Endodermal cell (in vitro differentiated cells): ENCODE measurements at regions not wholly inside any gene's neighbourhood (a gene's known extent, or its start where the extent isn't known, plus 50 kb on each side); places are given as distances from the start of the nearest gene placed in this dataset.
"Not testable (repeated sequence)": the region's sequence is repeated elsewhere in the genome, so short reads cannot be mapped to it uniquely, and the experiment has no call there.

ENCODE experiments used
- DNase-seq: peaks from one replicate; pipeline ENCODE4 v3.0.0-alpha.2; 2017
- H3K27ac ChIP-seq: 2 replicates; pipeline ENCODE4 v1.5.1; 2013; ENCODE audit warnings: mild to moderate bottlenecking, low read depth, low read length, moderate library complexity
- H3K27me3 ChIP-seq: 2 replicates; pipeline ENCODE4 v1.6.1; 2013; ENCODE audit warnings: mild to moderate bottlenecking, low read length, moderate library complexity; ENCODE audit not compliant: insufficient read depth, control insufficient read depth, poor library complexity, severe bottlenecking
- H3K36me3 ChIP-seq: 2 replicates; pipeline ENCODE4 v1.7.0; 2013; ENCODE audit warnings: mild to moderate bottlenecking, low read length, moderate library complexity; ENCODE audit not compliant: control insufficient read depth, insufficient read depth
- H3K4me1 ChIP-seq: one replicate; pipeline ENCODE4 v1.7.0; 2013; ENCODE audit warnings: low read length; ENCODE audit not compliant: control insufficient read depth, insufficient read depth
- H3K4me3 ChIP-seq: 2 replicates; pipeline ENCODE4 v1.5.1; 2013; ENCODE audit warnings: mild to moderate bottlenecking, low read length, moderate library complexity
- H3K9ac ChIP-seq: 2 replicates; pipeline ENCODE4 v1.6.1; 2013; ENCODE audit warnings: mild to moderate bottlenecking, low read length, moderate library complexity; ENCODE audit not compliant: poor library complexity, severe bottlenecking; ENCODE audit errors: extremely low read depth
- H3K9me3 ChIP-seq: 2 replicates; pipeline ENCODE4 v1.6.1; 2013; ENCODE audit warnings: mild to moderate bottlenecking, low read length, moderate library complexity; ENCODE audit not compliant: control insufficient read depth
- H3K27ac Mint-ChIP-seq: 2 replicates; pipeline ENCODE4 v1.8.0; 2020; ENCODE audit warnings: mixed read lengths
- H3K27me3 Mint-ChIP-seq: 2 replicates; pipeline ENCODE4 v1.8.0; 2021; ENCODE audit warnings: mild to moderate bottlenecking, mixed read lengths; ENCODE audit not compliant: insufficient read depth
- H3K36me3 Mint-ChIP-seq: 2 replicates; pipeline ENCODE4 v1.8.0; 2020; ENCODE audit warnings: low read depth, mixed read lengths
- H3K4me1 Mint-ChIP-seq: 2 replicates; pipeline ENCODE4 v1.8.0; 2020; ENCODE audit warnings: mixed read lengths
- H3K4me3 Mint-ChIP-seq: 2 replicates; pipeline ENCODE4 v1.8.0; 2020; ENCODE audit warnings: mild to moderate bottlenecking, moderate library complexity, mixed read lengths
- H3K9me3 Mint-ChIP-seq: 2 replicates; pipeline ENCODE4 v1.8.0; 2020; ENCODE audit warnings: mild to moderate bottlenecking, mixed read lengths
- WGBS, 2 experiments: methylation state at CpG; one replicate each; pipeline versions ENCODE4 v1.1.5 to v1.1.7; 2013; ENCODE audit warnings: missing lambda C conversion rate in 2 of 2, mixed read lengths in 1 of 2; ENCODE audit not compliant: insufficient coverage in 1 of 2, insufficient read length in 1 of 2; 5-methylcytosine and 5-hydroxymethylcytosine counted together
- TF ChIP-seq, protein P1 (sequence below): fragments of 200-600 bp; sonication (generic); conservative IDR thresholded peaks from 2 replicates; pipeline ENCODE4 v1.5.0; 2021; ENCODE audit warnings: antibody characterized with exemption, mild to moderate bottlenecking

DNA sequence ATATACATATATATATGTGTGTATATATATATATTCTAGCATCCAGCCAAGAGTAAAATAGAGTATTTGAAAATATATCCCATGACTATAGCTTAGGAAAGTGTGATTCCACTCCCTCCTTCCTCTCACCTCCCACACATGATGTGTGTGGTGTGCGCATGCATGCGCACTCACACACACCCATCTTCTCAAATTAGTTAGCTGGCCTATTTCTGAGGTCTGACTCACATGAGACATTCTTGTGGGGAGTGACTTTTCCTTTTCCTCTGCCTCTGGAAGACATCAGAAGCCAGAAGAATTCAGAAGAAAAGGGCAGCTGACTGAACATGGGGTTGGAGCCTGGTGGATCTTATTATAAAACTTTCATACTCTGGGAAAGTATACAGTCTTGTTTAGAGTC lies 793.5 kb upstream of the ZNF722 start:
- Histone ChIP-seq H3K27me3 (no peaks in the 10 kb centered on the region), H3K27ac (no peak overlapping the region), H3K36me3 (no peaks in the 10 kb centered on the region), H3K4me3 (no peak overlapping the region), H3K9ac (no peak overlapping the region), H3K4me1 (no peaks in the 10 kb centered on the region), H3K9me3 (peaks cover 80% of the 10 kb centered on the region)
- Mint-ChIP-seq H3K4me1 (no peaks in the 10 kb centered on the region), H3K27ac (no peak overlapping the region), H3K27me3 (no peaks in the 10 kb centered on the region), H3K36me3 (no peaks in the 10 kb centered on the region), H3K9me3 (peaks cover 91% of the 10 kb centered on the region), H3K4me3 (no peak overlapping the region)
- TF ChIP-seq, protein P1, sequence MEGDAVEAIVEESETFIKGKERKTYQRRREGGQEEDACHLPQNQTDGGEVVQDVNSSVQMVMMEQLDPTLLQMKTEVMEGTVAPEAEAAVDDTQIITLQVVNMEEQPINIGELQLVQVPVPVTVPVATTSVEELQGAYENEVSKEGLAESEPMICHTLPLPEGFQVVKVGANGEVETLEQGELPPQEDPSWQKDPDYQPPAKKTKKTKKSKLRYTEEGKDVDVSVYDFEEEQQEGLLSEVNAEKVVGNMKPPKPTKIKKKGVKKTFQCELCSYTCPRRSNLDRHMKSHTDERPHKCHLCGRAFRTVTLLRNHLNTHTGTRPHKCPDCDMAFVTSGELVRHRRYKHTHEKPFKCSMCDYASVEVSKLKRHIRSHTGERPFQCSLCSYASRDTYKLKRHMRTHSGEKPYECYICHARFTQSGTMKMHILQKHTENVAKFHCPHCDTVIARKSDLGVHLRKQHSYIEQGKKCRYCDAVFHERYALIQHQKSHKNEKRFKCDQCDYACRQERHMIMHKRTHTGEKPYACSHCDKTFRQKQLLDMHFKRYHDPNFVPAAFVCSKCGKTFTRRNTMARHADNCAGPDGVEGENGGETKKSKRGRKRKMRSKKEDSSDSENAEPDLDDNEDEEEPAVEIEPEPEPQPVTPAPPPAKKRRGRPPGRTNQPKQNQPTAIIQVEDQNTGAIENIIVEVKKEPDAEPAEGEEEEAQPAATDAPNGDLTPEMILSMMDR, result no peak
- WGBS, 2 experiments, result 88% methylated on average over 2 of the region's 2 CpGs; no CpG with 5 or more reads in 1 of the 2 experiments
- DNase-seq, result no peak

DNA sequence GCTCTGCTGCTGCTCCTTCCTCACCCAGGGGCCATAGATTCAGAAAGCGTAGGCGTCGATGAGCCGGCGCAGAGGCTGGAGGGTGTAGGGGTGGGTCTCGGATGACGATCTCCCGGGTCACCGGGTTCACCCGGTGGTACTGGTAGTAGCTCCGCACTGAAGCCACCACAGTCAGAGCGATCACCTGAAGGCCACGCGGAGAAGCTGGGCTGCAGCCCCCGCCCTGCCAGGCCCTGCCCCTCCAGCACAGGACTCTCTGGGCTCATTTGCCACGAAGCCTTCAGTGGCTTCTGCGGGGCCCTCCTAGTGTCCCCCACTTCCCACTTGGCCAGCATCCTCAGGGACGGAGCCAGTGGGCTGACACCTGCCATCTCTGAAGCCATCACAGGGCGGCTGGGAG lies 765.5 kb upstream of the ZNF722 start:
- H3K27ac ChIP-seq, DNase-seq, H3K4me1 ChIP-seq, H3K4me3 Mint-ChIP-seq, H3K27me3 ChIP-seq, H3K36me3 Mint-ChIP-seq, H3K4me1 Mint-ChIP-seq, H3K36me3 ChIP-seq, H3K27ac Mint-ChIP-seq, H3K27me3 Mint-ChIP-seq, H3K4me3 ChIP-seq, H3K9ac ChIP-seq: not testable (repeated sequence)
- peaks cover 11% of the 10 kb centered on the region for H3K9me3 ChIP-seq
- peaks cover 81% of the 10 kb centered on the region for H3K9me3 Mint-ChIP-seq
- WGBS, 2 experiments, result 91% methylated on average over 15 of the region's 19 CpGs; no CpG with 5 or more reads in 1 of the 2 experiments

DNA sequence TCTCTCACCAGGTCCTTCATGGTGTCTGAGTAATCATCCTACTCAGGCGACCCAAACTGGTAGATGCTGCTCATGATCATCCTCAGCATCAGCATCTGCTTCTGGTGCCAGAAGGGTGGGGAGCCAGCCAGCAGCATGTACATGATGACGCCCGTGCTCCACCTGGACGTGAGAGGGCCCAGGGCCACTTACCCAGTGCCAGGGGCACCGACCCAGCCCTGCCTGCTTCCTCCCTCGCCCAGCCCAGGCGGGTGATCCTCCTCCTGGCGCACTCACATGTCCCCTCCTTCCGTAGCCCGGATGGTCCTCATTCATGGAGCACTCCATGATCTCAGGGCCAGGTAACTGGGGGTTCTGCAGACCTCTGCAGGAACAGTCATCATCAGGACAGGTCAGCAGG lies 764.8 kb upstream of the ZNF722 start:
- H3K36me3 Mint-ChIP-seq, result no peaks in the 10 kb centered on the region

More for the DNA sequence above, 764.8 kb upstream of the ZNF722 start:
- Mint-ChIP-seq H3K27me3 (no peaks in the 10 kb centered on the region), H3K27ac (no peak overlapping the region), H3K4me3 (no peak overlapping the region), H3K9me3 (peaks cover 83% of the 10 kb centered on the region), H3K4me1 (no peaks in the 10 kb centered on the region)
- peaks cover 11% of the 10 kb centered on the region for H3K9me3 ChIP-seq
- H3K27me3 ChIP-seq, result no peaks in the 10 kb centered on the region
- no peak overlapping the region for H3K27ac ChIP-seq
- WGBS, 2 experiments, result 80 to 88% methylated on average over 9 to 10 of the region's 10 CpGs
- no peak overlapping the region for H3K4me3 ChIP-seq
- H3K4me1 ChIP-seq, result no peaks in the 10 kb centered on the region
- DNase-seq, result no peak
- H3K9ac ChIP-seq, result no peak overlapping the region
- TF ChIP-seq, protein P1, result no peak
- no peaks in the 10 kb centered on the region for H3K36me3 ChIP-seq
